ENCODE measurements at regions not wholly inside any gene's neighbourhood (a gene's known extent, or its start where the extent isn't known, plus 50 kb on each side); places are given as distances from the start of the nearest gene placed in this dataset.

DNA sequence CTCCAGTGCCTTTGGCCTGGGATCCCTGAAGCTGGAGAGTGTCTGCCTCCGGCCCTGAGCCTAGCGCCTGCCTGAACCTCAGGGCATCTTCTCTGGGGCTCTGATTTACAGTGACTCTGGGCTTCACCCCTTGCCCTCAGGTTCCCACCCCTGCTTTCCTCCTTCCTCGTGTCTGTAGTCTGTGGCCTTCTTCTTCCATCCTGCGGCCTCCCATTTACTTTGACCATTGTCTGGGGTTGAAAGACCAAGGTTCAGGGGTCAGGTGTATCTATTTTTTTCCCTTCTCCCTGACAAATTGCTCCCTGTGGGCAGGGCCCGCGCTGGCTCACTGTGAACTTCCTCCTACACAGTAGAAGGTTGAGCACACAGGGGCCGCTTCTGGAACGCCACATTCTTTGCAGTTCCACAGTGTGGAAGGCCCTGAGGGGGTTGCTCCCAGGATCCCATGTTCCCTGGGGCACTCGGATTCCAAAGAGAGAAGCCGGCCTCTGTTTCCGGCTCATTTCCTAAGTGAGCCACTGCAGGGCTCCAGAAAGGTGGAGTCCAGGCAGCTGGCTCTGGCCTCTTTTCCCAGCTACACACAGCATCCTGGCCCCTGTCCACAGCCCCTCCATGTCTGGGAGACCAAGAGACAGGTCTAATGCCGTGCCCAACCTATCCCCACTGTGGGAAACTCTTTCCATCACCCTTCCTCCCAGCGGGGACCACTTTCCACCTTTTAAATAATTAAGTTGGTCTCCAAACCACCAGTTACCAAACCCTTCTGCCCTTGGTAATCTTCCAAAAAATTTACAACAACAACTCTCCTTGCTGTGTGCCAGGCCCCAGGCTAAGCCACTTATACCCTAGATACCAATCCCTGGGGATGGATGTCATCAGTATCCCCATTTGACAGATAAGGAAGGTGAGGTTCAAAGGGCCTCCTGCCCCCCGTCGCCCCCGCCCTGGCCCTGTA is 140.3 kb upstream of the IER5L start:
- TF ChIP-seq, protein P1, sequence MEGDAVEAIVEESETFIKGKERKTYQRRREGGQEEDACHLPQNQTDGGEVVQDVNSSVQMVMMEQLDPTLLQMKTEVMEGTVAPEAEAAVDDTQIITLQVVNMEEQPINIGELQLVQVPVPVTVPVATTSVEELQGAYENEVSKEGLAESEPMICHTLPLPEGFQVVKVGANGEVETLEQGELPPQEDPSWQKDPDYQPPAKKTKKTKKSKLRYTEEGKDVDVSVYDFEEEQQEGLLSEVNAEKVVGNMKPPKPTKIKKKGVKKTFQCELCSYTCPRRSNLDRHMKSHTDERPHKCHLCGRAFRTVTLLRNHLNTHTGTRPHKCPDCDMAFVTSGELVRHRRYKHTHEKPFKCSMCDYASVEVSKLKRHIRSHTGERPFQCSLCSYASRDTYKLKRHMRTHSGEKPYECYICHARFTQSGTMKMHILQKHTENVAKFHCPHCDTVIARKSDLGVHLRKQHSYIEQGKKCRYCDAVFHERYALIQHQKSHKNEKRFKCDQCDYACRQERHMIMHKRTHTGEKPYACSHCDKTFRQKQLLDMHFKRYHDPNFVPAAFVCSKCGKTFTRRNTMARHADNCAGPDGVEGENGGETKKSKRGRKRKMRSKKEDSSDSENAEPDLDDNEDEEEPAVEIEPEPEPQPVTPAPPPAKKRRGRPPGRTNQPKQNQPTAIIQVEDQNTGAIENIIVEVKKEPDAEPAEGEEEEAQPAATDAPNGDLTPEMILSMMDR (IDR thresholded peaks at IDR 0.05), result no peak
- TF ChIP-seq POLR2A (IDR thresholded peaks at IDR 0.05), result no peak

Measured in body of pancreas (tissue), 4 donors.